ENCODE measurements at regions not wholly inside any gene's neighbourhood (a gene's known extent, or its start where the extent isn't known, plus 50 kb on each side); places are given as distances from the start of the nearest gene placed in this dataset.

DNA sequence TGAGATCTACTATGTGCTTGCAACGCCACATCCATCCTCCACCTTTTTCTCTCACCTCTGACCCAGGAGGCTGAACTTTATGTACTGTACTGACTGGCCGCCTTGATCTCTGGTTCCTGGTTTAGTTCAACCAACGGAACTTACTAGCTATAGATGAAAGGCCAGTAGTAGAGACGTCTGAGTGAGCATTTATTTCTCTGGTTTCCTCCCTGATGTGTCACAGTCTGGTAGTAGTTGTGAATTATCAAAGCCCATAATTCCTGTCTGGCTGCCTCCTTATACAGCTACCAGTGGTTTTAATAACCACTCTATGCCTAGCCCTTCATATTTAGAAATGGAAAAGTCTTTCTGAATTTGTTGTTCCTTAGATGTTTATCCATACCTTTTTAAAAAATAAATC is 64.7 kb downstream of the POM121L12 start:
- TF ChIP-seq, protein P1, sequence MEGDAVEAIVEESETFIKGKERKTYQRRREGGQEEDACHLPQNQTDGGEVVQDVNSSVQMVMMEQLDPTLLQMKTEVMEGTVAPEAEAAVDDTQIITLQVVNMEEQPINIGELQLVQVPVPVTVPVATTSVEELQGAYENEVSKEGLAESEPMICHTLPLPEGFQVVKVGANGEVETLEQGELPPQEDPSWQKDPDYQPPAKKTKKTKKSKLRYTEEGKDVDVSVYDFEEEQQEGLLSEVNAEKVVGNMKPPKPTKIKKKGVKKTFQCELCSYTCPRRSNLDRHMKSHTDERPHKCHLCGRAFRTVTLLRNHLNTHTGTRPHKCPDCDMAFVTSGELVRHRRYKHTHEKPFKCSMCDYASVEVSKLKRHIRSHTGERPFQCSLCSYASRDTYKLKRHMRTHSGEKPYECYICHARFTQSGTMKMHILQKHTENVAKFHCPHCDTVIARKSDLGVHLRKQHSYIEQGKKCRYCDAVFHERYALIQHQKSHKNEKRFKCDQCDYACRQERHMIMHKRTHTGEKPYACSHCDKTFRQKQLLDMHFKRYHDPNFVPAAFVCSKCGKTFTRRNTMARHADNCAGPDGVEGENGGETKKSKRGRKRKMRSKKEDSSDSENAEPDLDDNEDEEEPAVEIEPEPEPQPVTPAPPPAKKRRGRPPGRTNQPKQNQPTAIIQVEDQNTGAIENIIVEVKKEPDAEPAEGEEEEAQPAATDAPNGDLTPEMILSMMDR (IDR thresholded peaks at IDR 0.05; ENCODE audit: insufficient read depth, low read length): no peak
- TF ChIP-seq POLR2AphosphoS5 (IDR thresholded peaks at IDR 0.05; ENCODE audit: low read depth): no peak

Data from HL-60 (cell line).